GDM1 (cell line): ENCODE measurements at regions not wholly inside any gene's neighbourhood (a gene's known extent, or its start where the extent isn't known, plus 50 kb on each side); places are given as distances from the start of the nearest gene placed in this dataset.

Source experiments
- DNase-seq: peaks from one replicate; lab custom pipeline; 2025; lab: John Stamatoyannopoulos, UW

DNA sequence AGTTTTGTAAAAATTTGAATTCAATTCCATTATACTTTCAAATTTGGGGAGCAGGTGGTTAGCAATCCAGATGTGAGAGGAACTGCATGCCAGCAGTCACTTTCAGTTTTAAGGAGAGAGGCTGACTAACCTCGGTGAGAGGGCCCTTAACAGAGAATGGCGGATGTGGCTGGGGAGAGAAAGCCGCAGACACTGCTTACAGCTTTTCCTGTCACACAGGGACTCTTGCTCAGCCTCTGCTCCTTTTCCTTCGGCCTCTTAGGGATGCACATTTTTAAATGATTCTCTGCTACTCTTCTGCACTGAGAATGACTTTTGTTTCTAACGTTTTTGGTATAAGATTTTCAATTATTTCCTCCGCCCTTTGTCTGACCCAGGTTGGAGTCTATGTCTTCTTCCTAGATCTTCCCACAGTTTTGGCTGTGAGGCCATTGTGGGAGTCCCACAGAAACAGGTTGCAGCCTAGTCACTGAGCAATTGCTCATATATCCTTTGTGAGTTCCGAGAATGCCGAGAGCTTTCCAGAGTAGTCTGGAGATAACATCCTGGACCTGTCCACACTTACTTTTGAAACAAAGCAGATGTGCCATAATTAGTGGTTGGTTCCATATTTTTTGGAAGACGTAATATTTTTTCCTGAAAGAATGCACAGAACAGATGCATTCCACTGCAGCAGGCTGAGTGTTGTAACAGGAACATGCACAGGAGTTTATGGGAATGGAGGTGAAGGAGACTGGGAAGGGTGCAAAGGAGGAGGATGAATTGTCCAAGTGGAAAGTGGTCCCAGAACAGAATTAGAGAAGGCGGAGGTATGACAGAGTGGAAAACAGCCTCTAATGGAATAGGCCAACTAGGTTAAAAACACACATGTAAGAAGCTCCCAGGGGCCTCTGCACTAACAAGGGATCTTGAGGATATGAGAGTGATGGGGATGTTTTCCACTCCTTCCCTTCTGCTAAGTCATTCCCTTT lies 168.0 kb upstream of the ZNF32 start:
- DNase-seq = peak; percentile 67

DNA sequence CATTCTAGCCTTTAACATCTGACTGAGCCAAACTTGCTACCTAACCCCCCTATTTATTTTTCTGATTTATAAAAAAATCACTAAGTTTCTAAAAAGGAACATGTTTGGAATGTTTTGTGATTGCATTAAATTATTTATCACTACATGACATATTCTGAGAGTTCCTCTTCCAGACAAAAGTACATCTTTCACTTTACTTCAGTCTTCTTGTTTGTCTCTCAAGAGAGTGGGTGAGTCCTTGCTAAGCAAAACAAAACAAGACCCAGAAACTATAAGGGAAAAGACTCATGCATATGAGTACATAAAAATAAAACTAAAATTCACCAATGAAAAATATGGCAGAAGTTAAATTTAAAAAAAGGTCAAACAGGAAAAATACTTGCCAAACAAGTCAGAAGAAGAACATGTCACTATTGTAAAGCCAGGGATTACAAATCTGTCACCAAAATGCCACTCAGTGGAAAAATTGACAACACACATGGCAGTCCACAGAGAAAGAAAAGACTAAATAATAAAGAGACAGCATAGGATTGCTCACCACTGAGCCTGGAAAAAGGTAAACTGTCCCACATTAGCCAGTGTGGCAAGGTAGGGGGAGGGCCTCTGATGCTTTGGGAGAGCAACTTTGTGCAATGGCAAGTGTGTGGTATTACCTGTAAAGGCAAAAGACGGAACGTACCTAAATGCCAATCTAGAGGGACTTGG lies 166.7 kb upstream of the ZNF32 start:
- no peak for DNase-seq

DNA sequence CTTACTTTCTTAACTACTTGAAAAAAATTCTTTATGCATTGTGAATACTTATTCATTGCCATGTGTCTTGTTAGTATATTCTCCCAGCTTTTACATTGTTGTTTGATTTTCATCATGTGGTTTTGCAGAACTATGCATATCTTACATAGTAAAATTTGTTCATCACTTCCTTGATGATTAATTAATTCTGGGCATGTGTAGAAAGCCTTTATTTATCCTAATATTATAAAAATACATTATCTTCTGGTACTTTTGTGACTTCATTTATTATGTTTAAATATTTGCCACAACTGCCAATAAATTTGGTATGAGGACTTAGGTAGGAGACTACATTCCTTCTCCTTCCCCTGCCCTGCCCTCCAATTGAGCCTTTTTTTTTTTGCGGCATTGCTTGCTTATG lies 166.0 kb upstream of the ZNF32 start:
- DNase-seq = no peak

DNA sequence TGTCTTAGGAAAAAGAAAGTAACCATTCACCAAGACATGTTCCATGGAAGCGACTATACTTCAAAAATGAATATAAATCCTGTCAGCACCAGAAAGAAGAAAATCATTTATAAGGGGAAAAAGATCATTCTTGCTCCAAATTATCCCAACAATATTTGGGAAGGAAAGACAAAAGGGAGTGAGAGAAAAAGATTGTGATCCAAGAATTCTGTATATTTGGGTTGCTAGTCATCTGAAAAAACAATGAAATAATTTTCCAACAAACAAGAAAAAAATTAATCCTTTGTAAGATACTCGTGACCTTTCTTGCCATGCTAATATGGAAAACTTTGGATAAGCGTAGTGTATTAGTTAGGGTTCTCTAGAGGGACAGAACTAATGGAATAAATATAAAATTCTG lies 163.2 kb upstream of the ZNF32 start:
- DNase-seq = no peak

DNA sequence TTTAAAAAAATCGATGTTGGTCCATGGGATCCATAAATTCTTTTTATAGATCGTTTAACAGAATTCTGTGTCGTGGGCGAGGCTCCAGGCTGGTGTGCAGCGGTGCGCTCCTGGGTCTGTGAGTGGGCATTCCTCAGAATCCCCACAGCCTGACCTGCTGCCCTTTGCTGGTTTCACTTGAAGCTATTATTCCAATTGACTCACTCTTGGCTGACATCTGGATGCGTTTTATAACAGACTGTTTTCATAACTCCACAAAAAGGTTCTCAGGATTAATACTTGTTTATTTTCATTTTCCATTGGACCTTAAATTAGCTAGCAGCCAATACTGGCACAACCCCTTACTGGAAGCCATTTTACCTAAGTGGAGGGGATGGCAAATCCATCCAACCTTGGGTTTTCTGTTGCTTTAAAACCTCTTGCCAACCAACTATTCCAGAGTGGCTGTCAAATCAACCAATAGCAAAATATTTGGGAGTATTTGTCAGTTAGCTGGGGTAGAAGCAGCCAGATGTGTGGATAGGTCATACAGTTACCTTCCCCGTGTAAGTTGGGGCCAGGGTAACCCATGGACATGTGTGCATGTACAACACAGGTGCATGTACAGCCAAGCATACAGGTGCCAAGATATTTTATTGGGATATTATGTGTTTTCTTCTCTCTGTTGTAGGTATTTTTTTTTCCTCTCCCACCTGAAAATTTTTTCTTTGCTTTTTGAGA lies 160.7 kb upstream of the ZNF32 start:
- no peak for DNase-seq

DNA sequence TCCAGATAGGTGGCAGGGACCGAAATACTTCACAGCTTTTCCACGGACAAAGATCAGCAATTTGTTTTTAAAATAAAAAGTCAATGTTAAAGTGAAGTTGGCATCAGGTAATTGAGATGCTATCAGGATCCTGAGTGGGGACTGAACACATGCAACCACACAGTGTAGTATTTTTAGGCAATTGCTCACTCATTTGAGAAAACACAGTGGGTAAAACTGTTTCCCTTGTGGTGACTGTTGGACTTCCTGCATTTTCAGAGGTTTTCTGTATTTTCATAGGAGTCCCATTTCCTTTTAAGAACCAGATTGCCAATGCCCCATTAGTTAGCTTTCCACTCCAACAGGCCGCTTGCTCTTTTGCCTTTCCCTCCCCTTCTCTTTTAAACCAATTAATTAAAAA lies 159.5 kb upstream of the ZNF32 start:
- no peak for DNase-seq

DNA sequence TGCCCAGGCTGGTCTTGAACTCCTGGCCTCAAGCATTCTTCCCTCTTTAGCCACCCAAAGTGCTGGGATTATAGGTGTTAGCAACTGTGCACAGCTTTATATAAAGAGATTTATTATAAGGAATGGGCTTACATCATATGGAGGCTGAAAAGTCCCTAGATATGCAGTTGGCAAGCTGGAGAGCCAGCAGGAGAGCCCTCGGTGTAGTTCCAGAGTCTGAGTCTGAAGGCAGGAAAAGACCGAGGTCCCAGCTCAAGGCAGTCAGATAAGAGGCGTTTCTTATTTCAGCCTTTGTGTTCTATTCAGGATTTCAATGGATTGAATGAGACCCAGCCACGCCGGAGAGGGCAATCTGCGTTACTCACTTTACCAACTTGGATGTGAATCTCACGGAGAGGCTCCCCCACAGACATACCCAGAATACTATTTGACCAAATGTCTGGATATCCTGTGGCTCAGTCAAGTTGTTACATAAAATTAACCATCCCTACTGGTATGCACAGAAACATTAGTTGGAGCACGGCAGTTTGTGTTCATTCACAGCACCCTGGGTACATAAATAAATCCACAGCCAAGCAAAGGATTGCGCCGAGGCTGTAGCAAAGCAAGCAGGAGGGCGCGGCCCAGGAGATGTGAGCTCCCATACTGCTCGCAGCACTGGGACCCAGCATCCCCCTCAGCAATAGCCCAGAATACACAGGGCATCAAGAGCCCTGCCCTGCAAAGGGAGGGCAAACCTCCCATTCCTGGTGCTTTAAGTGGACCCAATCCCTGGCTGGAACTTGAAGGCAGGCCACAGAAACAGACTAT lies 158.4 kb upstream of the ZNF32 start:
- DNase-seq = no peak

DNA sequence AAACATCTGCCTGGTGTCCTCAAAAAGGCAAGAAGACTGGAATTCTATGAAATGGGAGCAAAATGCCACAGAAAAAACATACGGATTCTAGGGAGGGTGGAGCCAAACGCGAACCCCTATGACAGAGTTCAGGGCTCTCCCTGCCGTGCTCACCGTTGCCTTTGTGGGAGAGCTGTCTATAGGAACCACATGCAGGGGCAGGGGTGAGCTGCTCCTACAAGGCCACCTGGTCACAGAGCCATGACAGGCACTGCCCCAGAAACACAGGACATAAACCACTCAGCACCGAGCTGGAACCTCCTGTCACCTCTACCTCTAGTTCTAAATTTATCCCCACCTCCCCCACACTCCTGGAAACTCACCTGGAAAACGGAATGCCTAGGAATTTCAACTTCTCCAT lies 155.1 kb upstream of the ZNF32 start:
- no peak for DNase-seq

DNA sequence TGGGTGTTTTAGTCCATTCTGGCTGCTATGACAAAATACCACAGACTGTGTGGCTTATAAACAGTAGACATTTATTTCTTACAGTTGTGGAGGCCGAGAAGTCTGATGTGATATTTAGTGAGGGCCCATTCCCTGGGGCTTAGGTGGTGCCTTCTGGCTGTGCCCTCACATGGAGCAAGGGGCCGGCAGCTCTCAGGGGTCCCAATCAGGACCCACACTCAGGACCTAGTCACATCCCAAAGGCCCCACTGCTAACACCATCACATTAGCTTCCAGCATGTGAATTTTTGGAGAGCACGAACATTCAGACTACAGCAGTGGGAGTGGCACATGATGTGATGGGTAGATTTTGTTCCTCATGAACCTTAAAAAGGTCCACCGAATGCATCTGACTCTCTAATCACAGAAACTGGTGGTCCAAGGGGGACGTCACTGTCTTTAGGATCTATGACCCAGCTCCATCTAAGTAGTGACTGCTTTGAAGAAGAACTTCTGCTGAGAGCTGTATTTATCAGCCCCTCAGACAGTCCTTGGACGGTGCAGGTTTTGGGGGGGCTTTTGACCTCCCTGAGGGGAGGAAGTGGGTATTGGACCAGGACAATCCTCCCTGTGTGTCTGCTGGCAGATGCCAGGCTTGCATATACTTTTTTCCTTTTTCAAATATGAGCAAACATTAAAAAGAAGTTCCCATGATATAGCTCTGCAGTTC lies 154.5 kb upstream of the ZNF32 start:
- DNase-seq = no peak

DNA sequence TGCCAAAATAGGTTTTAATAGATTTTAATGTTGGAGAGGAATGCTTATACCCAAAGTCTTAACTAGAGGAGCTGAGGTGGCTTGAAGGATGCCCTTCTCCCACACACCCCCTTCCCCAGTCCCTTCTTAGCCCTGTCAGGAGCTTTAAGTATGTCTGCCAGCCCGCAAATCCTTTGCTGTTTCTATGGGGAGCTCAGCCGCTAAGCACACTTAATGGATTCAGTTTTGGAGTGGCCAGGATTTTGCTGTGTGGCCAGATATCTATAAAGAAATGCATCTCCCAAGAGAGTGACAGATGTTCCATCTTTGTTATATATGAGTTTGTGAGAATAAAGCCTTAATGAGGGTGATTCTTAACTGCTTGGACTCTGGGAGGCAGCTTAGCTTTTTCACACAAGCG lies 152.9 kb upstream of the ZNF32 start:
- no peak for DNase-seq

DNA sequence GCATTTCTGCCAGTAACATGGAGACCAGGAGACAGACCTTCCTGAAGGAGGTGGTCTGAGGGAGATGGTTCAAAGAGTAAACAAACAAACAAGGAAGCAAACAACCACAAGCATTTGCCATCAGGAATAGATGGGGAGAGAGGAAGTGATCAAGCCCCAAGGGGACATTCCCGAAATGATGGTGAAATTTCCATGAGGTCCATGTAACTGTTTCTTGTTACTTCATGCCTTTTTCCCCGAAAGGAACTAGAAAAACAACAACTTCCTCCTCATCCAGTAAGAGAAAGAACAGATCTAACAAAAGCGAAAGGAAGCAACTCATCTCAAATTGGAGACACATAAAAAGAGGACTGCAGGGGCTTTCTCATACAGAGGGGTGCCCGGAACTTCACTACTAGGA lies 152.5 kb upstream of the ZNF32 start:
- no peak for DNase-seq

DNA sequence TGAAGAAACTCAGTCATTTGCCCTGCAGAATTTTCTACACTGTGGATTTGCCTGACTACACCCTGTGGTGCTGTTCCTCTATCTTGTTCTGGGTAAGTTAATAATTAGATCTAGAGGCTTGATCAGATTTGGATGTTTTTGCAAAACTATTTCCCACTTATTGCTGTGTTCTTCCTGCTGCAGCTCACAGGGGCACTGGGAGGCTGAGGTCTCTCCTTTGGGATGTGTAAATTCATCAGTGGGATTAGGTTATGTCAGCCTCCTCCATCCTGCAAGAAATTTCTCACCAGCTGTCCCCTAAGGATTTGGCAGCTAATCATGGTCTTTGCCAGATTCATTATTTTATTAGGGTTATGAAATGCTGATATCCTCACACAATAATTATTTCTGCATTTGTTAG lies 148.1 kb upstream of the ZNF32 start:
- no peak for DNase-seq

DNA sequence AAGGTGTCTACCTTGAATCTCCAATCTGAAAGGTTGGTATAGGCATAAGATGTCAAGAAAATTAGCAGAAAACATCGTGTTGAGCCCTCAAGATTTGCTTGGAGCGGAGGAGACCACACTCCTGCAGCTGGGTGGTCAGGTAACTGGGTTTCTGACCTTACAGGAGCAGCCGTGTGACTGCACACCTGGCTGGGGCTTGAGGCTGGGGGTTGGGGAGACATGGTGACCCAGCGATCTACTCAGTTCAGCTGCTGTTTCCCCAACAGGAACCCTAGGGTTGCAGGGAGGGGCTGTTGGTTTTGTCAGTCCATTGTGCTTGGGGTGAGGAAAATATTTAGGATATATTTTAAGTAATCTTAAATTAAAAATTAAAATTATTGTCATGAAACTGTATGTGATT lies 147.0 kb upstream of the ZNF32 start:
- DNase-seq = no peak

DNA sequence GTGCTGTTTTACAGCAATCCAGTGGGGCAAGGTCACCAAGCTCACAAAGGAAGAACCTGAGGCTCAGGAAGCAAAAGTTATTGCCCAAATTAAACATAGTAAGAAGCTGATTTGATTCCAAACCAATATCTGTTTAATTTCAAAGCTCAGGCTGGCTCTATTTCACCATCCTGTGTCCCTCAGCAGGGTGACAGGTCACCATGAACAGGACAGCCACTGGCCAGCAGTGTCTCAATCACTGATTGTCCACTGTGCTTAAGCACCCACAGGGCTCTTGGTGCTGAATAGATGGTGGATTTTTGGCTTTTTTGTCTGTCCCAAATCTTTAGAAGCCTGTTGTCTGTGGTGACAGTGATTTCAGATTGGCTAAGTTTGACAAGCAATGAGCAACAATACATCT lies 146.4 kb upstream of the ZNF32 start:
- no peak for DNase-seq

DNA sequence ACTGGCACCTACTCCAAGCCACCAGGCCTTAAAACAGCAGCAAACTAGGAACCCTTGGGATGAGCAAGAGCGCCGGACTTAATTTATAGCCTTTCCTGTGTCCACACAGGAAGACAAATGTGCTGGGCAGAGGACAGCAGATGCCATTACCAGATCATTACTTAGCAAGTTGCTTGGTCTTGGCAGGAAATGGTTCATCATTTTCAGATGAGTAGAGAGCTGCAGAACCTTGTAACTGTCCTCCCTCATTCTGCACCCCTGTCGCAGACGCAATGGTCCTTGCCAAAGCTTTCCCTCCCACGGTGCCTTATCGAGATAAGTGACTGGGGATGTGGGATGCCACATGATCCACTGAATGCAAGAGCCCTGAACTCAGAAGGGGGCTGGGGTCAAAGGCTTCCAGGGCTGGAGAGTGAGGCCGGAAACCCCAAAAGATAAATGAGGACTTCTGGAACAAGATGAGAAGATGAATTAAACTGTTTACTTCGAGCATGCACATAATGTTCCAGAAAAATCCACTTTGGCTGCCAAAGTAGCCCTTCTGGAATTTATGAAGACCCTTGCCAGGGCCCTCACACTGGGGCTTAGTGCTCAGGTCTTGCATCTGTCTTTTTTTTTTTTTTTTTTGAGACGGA lies 145.6 kb upstream of the ZNF32 start:
- DNase-seq = no peak

DNA sequence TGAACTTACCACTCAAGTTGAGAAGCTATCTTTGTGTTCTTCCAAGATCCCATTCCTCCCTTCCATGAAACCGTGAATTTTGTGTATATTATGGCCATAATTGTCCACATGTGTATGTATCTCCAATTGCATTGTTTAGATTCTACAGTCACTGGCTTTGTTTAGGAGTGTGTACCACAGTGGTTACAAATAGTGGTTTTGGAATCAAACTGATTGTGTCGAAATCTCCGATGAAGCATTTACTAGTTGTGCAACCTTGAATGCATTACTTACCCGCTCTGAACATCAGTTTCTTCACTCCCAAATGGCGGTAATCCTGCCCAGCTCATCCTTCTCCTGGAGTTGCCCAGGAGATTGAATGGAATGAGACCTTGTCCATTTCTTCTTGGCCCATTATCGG lies 145.0 kb upstream of the ZNF32 start:
- DNase-seq = no peak

DNA sequence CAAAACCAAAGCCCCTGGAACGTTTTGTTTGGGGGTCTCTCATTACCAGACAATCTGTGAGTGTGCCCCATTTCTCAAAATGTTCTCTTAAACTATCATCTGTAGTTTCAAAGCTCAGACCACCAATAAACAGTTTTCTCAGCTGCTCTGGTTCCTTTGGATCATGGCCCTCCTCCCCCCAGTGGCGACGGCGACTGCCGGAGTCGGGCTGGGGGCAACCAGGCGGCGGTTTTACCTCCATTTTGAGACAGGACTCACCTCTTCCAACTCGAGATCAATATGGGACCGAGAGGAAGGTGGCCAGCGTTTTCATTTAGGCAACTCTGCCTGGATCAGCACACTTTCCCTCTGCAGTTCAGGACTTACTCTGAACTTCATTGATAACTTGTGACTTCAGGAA lies 141.5 kb upstream of the ZNF32 start:
- DNase-seq = no peak

DNA sequence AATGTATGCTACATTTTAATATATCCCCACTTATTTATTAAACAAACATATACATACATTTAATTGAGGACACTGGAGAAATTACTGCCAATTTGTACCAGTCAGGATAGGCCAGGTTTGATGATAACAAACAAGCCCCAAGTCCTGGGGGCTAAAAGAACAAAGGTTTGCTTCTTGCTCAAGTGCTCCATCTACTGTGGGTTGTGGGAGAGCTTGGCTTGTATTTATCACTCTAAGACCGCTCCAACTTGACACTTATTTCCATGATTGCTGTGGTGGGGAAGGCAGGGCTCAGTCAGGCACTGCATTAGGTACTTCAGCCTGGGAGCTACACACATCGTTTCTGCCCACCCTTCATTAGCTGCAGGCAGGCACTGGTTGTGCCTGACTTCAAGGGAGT lies 136.6 kb upstream of the ZNF32 start:
- DNase-seq = no peak

DNA sequence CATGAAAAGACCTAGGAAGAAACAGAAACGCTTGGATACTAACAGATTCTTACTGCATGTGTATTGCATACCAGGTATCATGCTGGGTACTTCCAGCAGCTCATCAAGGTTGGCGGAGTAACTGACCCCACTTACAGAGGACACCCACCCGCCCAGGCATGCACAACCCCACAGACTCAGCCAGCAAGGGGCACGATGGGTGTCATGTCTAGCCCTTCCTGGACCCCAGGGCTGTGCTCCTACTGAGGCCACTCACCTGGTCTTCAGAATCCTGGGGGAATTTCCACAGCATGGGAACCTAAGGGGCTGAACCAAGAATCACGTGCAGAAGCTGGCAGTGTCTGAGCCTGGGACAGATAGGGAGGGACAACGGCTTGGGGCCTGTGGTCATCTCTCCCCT lies 134.1 kb upstream of the ZNF32 start:
- DNase-seq = no peak

DNA sequence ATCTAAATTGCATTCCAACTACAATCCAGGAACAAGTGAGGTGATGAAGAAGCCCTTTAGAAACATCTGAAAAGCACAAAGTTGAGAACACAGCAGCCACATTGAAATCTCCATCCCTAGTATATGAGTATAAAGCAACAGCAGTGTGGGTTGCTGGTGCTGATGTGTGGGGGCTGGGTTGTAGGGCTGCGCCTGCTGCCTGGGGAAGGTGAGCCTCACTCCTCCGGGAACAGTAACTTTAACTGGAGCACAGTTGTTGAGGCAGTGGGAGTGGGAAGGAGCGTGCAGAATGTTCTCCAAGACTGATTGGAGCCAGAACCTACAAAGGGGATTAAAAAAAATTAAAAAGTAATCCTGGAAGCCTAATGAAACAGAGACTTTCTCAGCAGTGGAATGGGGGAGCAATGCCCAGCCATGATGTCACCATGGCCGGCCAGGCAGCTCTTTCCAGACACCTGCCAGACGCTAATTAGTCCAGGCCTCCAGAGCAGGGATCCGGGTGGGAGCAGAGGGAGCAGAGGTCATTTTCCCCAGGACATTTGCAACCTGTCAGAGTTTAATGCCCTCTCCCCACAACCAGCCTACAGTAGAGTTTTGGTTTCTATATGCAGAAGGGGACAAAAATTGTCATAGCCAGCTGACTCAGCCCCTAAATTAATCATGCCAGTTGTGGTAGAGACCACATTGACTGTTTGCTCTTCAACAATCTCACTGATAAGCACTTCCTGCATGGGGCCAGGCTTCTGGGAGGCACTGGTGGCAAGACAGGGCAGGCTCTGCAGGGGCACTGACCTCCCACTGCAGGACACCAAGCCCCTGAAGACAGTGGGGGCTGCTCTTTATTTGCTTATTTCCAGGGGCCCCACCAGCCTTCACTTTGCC lies 133.0 kb upstream of the ZNF32 start:
- DNase-seq = no peak
